Parathyroid adenoma (tissue), 2 donors: ENCODE measurements at regions not wholly inside any gene's neighbourhood (a gene's known extent, or its start where the extent isn't known, plus 50 kb on each side); places are given as distances from the start of the nearest gene placed in this dataset.

Experiments
- H2AFZ ChIP-seq: fragments of 300-600 bp; sonication (generic); one replicate; pipeline ENCODE4 v1.7.0; 2017; ENCODE audit warnings: antibody characterized with exemption, mild to moderate bottlenecking
- H3K27ac ChIP-seq: fragments of 300-600 bp; sonication (generic); one replicate; pipeline ENCODE4 v1.7.0; 2017
- H3K27me3 ChIP-seq: fragments of 300-600 bp; sonication (generic); one replicate; pipeline ENCODE4 v1.7.0; 2017; ENCODE audit warnings: low read length; ENCODE audit not compliant: control insufficient read depth, insufficient read depth
- H3K36me3 ChIP-seq: fragments of 300-600 bp; sonication (generic); one replicate; pipeline ENCODE4 v1.7.0; 2017; ENCODE audit warnings: low read length; ENCODE audit not compliant: control insufficient read depth, insufficient read depth
- H3K4me1 ChIP-seq: fragments of 300-600 bp; sonication (generic); one replicate; pipeline ENCODE4 v1.7.0; 2017; ENCODE audit warnings: control low read depth
- H3K4me2 ChIP-seq: fragments of 300-600 bp; sonication (generic); one replicate; pipeline ENCODE4 v1.7.0; 2017; ENCODE audit warnings: low read length
- H3K4me3 ChIP-seq: fragments of 300-600 bp; sonication (generic); one replicate; pipeline ENCODE4 v1.7.0; 2017; ENCODE audit warnings: low read depth, low read length
- H3K79me2 ChIP-seq: fragments of 300-600 bp; sonication (generic); one replicate; pipeline ENCODE4 v1.7.0; 2017; ENCODE audit warnings: control low read depth
- H3K9ac ChIP-seq: fragments of 300-600 bp; sonication (generic); one replicate; pipeline ENCODE4 v1.7.0; 2017; ENCODE audit warnings: mild to moderate bottlenecking
- H3K9me3 ChIP-seq: fragments of 300-600 bp; sonication (generic); one replicate; pipeline ENCODE4 v1.7.0; 2017; ENCODE audit warnings: low read length; ENCODE audit not compliant: control insufficient read depth
- TF ChIP-seq, protein P1 (sequence below): fragments of 300-600 bp; sonication (generic); IDR thresholded peaks from one replicate; pipeline ENCODE4 v1.7.0; 2017; ENCODE audit warnings: antibody characterized with exemption, mild to moderate bottlenecking
- donor health status: primary hyperparathyroidism.

DNA sequence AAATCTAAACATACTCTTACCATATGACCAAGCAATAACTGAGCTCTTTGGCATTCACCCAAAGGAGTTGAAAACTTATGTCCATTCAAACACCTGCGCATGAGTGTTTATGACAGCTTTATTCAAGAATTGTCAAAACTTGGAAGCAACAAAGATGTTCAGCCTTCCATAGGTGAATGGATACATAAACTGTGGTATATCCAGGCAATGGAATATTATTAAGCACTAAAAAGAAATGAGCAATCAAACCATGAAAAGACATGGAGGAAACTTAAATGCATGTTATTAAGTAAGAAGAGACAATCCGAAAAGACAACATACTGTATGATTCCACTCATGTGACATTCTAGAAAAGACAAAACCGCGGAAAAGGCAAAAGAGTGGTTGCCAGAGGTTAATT is 312.0 kb upstream of the TMC3 start:
- TF ChIP-seq, protein P1, sequence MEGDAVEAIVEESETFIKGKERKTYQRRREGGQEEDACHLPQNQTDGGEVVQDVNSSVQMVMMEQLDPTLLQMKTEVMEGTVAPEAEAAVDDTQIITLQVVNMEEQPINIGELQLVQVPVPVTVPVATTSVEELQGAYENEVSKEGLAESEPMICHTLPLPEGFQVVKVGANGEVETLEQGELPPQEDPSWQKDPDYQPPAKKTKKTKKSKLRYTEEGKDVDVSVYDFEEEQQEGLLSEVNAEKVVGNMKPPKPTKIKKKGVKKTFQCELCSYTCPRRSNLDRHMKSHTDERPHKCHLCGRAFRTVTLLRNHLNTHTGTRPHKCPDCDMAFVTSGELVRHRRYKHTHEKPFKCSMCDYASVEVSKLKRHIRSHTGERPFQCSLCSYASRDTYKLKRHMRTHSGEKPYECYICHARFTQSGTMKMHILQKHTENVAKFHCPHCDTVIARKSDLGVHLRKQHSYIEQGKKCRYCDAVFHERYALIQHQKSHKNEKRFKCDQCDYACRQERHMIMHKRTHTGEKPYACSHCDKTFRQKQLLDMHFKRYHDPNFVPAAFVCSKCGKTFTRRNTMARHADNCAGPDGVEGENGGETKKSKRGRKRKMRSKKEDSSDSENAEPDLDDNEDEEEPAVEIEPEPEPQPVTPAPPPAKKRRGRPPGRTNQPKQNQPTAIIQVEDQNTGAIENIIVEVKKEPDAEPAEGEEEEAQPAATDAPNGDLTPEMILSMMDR = no peak
- Histone ChIP-seq H3K79me2 (no peaks in the 10 kb centered on the region), H3K27ac (no peak overlapping the region), H2AFZ (no peak overlapping the region), H3K9ac (no peak overlapping the region), H3K9me3 (no peaks in the 10 kb centered on the region), H3K27me3 (no peaks in the 10 kb centered on the region), H3K4me3 (no peak overlapping the region), H3K4me2 (no peak overlapping the region), H3K4me1 (no peaks in the 10 kb centered on the region), H3K36me3 (no peaks in the 10 kb centered on the region)

DNA sequence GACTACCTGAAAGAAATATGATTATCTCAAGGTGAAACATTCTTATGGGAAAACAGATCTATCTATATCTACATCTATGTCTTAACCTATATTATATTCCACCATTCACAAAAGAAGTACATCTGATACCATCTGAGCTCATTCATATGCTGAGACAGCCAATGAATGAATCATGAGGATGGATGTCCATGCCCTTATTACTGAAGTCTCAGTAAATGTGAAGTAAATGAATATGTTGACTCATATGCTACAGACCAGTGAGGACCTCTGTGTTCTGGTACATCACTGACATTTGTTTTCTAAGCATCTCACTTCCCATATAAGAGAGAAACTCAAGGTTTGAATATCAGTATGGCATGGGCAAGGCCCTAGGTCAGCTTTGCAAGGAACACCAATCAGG is 311.2 kb upstream of the TMC3 start:
- TF ChIP-seq, protein P1 = no peak
- H3K79me2 ChIP-seq = no peaks in the 10 kb centered on the region
- no peak overlapping the region for H3K9ac ChIP-seq
- H3K4me1 ChIP-seq = no peaks in the 10 kb centered on the region
- H3K36me3 ChIP-seq = no peaks in the 10 kb centered on the region
- no peak overlapping the region for H2AFZ ChIP-seq
- no peak overlapping the region for H3K4me3 ChIP-seq
- no peaks in the 10 kb centered on the region for H3K9me3 ChIP-seq
- no peak overlapping the region for H3K4me2 ChIP-seq
- H3K27ac ChIP-seq = no peak overlapping the region
- H3K27me3 ChIP-seq = no peaks in the 10 kb centered on the region

DNA sequence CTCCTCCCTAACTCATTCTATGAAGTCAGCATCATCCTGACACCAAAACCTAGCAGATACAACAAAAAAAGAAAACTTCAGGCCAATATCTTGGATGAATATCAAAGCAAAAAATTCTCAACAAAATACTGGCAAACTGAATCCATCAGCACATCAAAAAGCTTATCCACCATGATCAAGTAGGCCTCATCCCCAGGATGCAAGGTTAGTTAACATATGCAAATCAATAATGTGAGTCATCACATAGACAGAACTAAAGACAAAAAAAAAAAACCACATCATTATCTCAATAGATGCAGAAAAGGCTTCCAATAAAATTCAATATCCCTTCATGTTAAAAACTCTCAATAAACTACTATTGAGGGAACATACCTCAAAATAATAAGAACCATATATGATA is 306.8 kb upstream of the TMC3 start:
- Histone ChIP-seq H3K9ac (no peak overlapping the region), H3K4me3 (no peak overlapping the region), H3K4me2 (no peak overlapping the region), H2AFZ (no peak overlapping the region), H3K4me1 (no peaks in the 10 kb centered on the region), H3K79me2 (no peaks in the 10 kb centered on the region), H3K27ac (no peak overlapping the region), H3K27me3 (no peaks in the 10 kb centered on the region), H3K36me3 (no peaks in the 10 kb centered on the region), H3K9me3 (no peaks in the 10 kb centered on the region)
- TF ChIP-seq, protein P1 = no peak

DNA sequence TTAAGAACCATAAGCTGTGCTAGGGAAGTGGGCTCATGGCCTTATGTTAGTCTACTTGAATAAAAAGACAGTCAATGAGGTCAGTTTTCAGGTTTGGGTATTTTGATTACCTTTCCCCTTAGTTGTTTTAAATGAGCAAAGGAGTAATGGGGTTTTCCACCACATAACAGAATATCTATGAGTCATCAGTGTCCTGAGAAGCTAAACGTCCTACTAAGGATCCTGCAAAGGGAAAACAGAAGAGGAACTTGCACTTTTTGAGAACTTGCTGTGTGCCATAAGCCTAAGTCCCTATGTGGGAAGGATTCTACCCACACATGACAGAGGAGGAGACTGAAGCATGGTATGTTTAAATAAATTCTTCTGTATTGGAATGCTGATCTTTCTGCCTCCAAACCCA is 292.8 kb upstream of the TMC3 start:
- TF ChIP-seq, protein P1 = no peak
- H3K9me3 ChIP-seq = no peaks in the 10 kb centered on the region
- H3K4me1 ChIP-seq = no peaks in the 10 kb centered on the region
- H3K27me3 ChIP-seq = no peaks in the 10 kb centered on the region
- no peak overlapping the region for H3K4me3 ChIP-seq
- no peak overlapping the region for H2AFZ ChIP-seq
- H3K79me2 ChIP-seq = no peaks in the 10 kb centered on the region
- no peaks in the 10 kb centered on the region for H3K36me3 ChIP-seq
- H3K4me2 ChIP-seq = no peak overlapping the region
- no peak overlapping the region for H3K9ac ChIP-seq
- H3K27ac ChIP-seq = no peak overlapping the region

DNA sequence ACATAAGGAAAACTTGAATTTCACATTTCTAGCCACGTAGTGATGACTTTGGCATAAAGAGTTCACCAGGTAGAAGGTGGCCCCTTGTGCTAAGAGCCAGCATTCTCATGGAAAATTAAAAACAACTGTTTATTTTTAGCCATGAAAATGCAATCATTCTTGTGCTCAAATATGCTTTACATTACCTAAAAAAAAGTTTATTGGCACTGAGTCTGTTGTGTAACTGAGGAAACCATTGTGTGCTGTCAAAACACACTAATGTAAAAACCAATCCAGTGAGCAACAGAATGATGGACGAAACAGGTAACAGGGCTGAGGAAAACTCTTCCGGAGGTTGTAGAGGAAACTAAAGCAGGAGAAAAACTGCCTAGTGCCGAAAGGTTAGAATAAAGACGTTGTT is 287.0 kb upstream of the TMC3 start:
- Histone ChIP-seq H3K4me2 (no peak overlapping the region), H3K9ac (no peak overlapping the region), H3K27ac (no peak overlapping the region), H3K4me1 (no peaks in the 10 kb centered on the region), H2AFZ (no peak overlapping the region), H3K36me3 (no peaks in the 10 kb centered on the region), H3K79me2 (no peaks in the 10 kb centered on the region), H3K4me3 (no peak overlapping the region), H3K27me3 (no peaks in the 10 kb centered on the region), H3K9me3 (no peaks in the 10 kb centered on the region)
- TF ChIP-seq, protein P1 = no peak
